ENCODE measurements at regions not wholly inside any gene's neighbourhood (a gene's known extent, or its start where the extent isn't known, plus 50 kb on each side); places are given as distances from the start of the nearest gene placed in this dataset.
A peak's percentile ranks its signal among the peaks of the same experiment; 100 is the strongest.

DNA sequence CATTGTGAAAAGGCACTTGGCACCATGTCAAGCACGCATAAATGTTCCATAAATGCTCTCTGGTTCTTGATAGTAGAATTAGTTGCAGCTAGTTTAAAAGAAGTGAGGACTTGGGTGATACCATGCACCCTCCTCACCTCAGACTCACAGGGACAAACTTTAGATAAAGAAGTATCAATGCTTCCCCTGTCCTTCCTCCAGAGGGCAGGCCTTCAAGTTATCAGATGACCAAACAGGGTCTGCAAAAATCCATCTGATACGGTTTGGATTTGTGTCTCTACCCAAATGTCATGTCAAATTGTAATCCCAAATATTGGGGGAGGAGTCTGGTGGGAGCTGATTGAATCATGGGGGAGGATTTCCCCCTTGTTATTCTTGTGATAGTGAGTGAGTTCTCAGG lies 54.1 kb downstream of the C1QL2 start:
- no peaks in the 10 kb centered on the region for H3K4me1 ChIP-seq (ENCODE audit: insufficient read depth, low read length)
- no peak overlapping the region for H3K27ac ChIP-seq (ENCODE audit: low read depth, low read length)
- no peaks in the 10 kb centered on the region for H3K27me3 ChIP-seq (ENCODE audit: insufficient read depth, low read length)
- H3K36me3 ChIP-seq (ENCODE audit: insufficient read depth, low read length), result no peaks in the 10 kb centered on the region
- WGBS, result 62% methylated on average over 2 of the region's 2 CpGs
- H3K9me3 ChIP-seq (ENCODE audit: insufficient read depth, low read depth, low read length), result no peaks in the 10 kb centered on the region
- H3K9ac ChIP-seq (ENCODE audit: low read depth, low read length), result no peak overlapping the region
- no peak overlapping the region for H3K4me3 ChIP-seq (ENCODE audit: low read length)

- Histone ChIP-seq H3K27me3 (ENCODE audit: insufficient read depth, low read length) (no peaks in the 10 kb centered on the region), H3K27ac (ENCODE audit: low read depth, low read length) (no peak overlapping the region), H3K9me3 (ENCODE audit: insufficient read depth, low read depth, low read length) (no peaks in the 10 kb centered on the region), H3K4me3 (ENCODE audit: low read length) (no peak overlapping the region), H3K9ac (ENCODE audit: low read depth, low read length) (no peak overlapping the region), H3K36me3 (ENCODE audit: insufficient read depth, low read length) (no peaks in the 10 kb centered on the region), H3K4me1 (ENCODE audit: insufficient read depth, low read length) (no peaks in the 10 kb centered on the region)
These were observed 55.6 kb downstream of the C1QL2 start for GRCh38 chr2:119102964-119103363.

DNA sequence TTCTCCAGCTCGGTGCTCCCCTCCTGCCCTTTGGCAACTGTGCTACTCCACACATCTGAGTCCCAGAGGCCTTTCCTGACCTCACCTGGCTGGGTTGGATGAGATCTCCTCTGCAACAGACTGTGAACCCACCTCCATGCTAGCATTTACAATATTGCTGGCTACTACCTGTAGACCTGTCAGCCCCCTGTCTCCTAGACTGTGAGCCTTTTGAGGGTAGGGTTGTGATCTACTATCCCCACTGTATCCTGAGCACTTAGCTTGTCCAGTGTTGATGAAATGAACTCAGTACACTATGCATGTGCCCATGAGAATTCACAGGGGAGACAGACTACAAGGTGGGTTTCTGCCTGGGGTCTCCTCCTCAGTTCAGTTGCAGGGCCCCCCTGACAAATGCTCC lies 70.1 kb downstream of the C1QL2 start:
- H3K27me3 ChIP-seq (ENCODE audit: insufficient read depth, low read length), result no peaks in the 10 kb centered on the region
- H3K27ac ChIP-seq (ENCODE audit: low read depth, low read length), result no peak overlapping the region
- no peak overlapping the region for H3K4me3 ChIP-seq (ENCODE audit: low read length)
- H3K9me3 ChIP-seq (ENCODE audit: insufficient read depth, low read depth, low read length), result no peaks in the 10 kb centered on the region
- no peaks in the 10 kb centered on the region for H3K4me1 ChIP-seq (ENCODE audit: insufficient read depth, low read length)
- no peaks in the 10 kb centered on the region for H3K36me3 ChIP-seq (ENCODE audit: insufficient read depth, low read length)
- H3K9ac ChIP-seq (ENCODE audit: low read depth, low read length), result no peak overlapping the region
- 83% methylated on average over 1 of the region's 1 CpG for WGBS

GRCh38 chr2:119086327-119086726 lies 72.2 kb downstream of the C1QL2 start:
- Histone ChIP-seq H3K27me3 (ENCODE audit: insufficient read depth, low read length) (no peaks in the 10 kb centered on the region), H3K4me3 (ENCODE audit: low read length) (no peak overlapping the region), H3K9ac (ENCODE audit: low read depth, low read length) (no peak overlapping the region), H3K9me3 (ENCODE audit: insufficient read depth, low read depth, low read length) (no peaks in the 10 kb centered on the region), H3K27ac (ENCODE audit: low read depth, low read length) (no peak overlapping the region), H3K36me3 (ENCODE audit: insufficient read depth, low read length) (no peaks in the 10 kb centered on the region), H3K4me1 (ENCODE audit: insufficient read depth, low read length) (no peaks in the 10 kb centered on the region)
- WGBS, result 82% methylated on average over 8 of the region's 8 CpGs

- 88% methylated on average over 6 of the region's 6 CpGs for WGBS
- H3K36me3 ChIP-seq (ENCODE audit: insufficient read depth, low read length), result no peaks in the 10 kb centered on the region
- no peak overlapping the region for H3K27ac ChIP-seq (ENCODE audit: low read depth, low read length)
- no peak overlapping the region for H3K9ac ChIP-seq (ENCODE audit: low read depth, low read length)
- no peaks in the 10 kb centered on the region for H3K4me1 ChIP-seq (ENCODE audit: insufficient read depth, low read length)
- no peaks in the 10 kb centered on the region for H3K9me3 ChIP-seq (ENCODE audit: insufficient read depth, low read depth, low read length)
- no peaks in the 10 kb centered on the region for H3K27me3 ChIP-seq (ENCODE audit: insufficient read depth, low read length)
- H3K4me3 ChIP-seq (ENCODE audit: low read length), result no peak overlapping the region
These were observed 72.9 kb downstream of the C1QL2 start for GRCh38 chr2:119085613-119086012.

DNA sequence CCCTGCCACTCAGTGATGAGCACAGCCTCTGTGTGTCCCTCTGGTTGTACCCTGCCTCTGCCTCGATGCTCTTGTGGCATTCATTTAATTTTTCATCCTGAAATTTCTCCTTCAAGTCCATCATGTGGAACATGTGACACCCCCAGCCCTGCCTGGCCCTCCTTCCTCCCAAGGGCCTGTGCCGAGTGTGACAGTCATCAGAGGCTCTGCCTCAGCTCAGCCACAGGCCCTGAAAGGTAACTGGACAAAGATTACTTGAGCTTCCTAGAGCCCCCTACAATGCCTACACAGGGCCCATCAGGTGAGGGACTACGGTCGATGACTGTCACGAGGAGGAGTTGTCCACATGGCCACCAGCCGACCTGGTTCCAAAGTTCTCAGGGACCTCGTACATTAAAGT lies 75.1 kb downstream of the C1QL2 start:
- H3K4me1 ChIP-seq (ENCODE audit: insufficient read depth, low read length), result no peaks in the 10 kb centered on the region
- no peak overlapping the region for H3K4me3 ChIP-seq (ENCODE audit: low read length)
- no peaks in the 10 kb centered on the region for H3K27me3 ChIP-seq (ENCODE audit: insufficient read depth, low read length)
- no peak overlapping the region for H3K27ac ChIP-seq (ENCODE audit: low read depth, low read length)
- no peak overlapping the region for H3K9ac ChIP-seq (ENCODE audit: low read depth, low read length)
- no peaks in the 10 kb centered on the region for H3K9me3 ChIP-seq (ENCODE audit: insufficient read depth, low read depth, low read length)
- H3K36me3 ChIP-seq (ENCODE audit: insufficient read depth, low read length), result no peaks in the 10 kb centered on the region
- WGBS, result 95% methylated on average over 7 of the region's 7 CpGs

- whole genome bisulfite sequencing, result 90% methylated on average over 10 of the region's 10 CpGs
- no peak overlapping the region for H3K9ac ChIP-seq (ENCODE audit: low read depth, low read length)
- H3K36me3 ChIP-seq (ENCODE audit: insufficient read depth, low read length), result no peaks in the 10 kb centered on the region
- no peak overlapping the region for H3K27ac ChIP-seq (ENCODE audit: low read depth, low read length)
- no peaks in the 10 kb centered on the region for H3K4me1 ChIP-seq (ENCODE audit: insufficient read depth, low read length)
- H3K9me3 ChIP-seq (ENCODE audit: insufficient read depth, low read depth, low read length), result no peaks in the 10 kb centered on the region
- no peaks in the 10 kb centered on the region for H3K27me3 ChIP-seq (ENCODE audit: insufficient read depth, low read length)
- no peak overlapping the region for H3K4me3 ChIP-seq (ENCODE audit: low read length)
These were observed 75.6 kb downstream of the C1QL2 start for GRCh38 chr2:119082821-119083400.

DNA sequence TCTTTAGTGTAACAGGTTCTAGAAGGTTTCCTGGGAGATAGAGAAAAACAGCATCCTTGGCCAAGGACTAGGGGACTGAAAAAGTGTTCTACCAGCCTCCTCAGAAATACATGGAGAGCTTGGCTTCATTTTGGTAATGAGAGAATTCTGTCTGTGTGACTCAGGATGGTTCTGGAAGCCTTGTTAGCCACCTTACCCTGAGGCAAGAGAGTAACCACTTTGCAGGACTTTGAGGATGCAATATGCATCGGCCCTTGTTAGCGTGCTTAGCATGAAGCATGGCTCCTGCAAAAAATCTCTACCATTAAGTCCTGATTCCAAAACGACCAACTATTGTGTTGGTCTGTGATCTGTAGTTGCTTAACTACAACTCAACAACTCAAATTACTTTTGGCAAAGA lies 79.8 kb downstream of the C1QL2 start:
- H3K27me3 ChIP-seq (ENCODE audit: insufficient read depth, low read length), result no peaks in the 10 kb centered on the region
- H3K9ac ChIP-seq (ENCODE audit: low read depth, low read length), result no peak overlapping the region
- H3K9me3 ChIP-seq (ENCODE audit: insufficient read depth, low read depth, low read length), result no peaks in the 10 kb centered on the region
- no peak overlapping the region for H3K27ac ChIP-seq (ENCODE audit: low read depth, low read length)
- no peaks in the 10 kb centered on the region for H3K4me1 ChIP-seq (ENCODE audit: insufficient read depth, low read length)
- 79% methylated on average over 3 of the region's 3 CpGs for WGBS
- no peaks in the 10 kb centered on the region for H3K36me3 ChIP-seq (ENCODE audit: insufficient read depth, low read length)
- H3K4me3 ChIP-seq (ENCODE audit: low read length), result no peak overlapping the region

- Histone ChIP-seq H3K9ac (ENCODE audit: low read depth, low read length) (no peak overlapping the region), H3K9me3 (ENCODE audit: insufficient read depth, low read depth, low read length) (no peaks in the 10 kb centered on the region), H3K36me3 (ENCODE audit: insufficient read depth, low read length) (no peaks in the 10 kb centered on the region), H3K4me3 (ENCODE audit: low read length) (no peak overlapping the region), H3K27ac (ENCODE audit: low read depth, low read length) (no peak overlapping the region), H3K27me3 (ENCODE audit: insufficient read depth, low read length) (no peaks in the 10 kb centered on the region), H3K4me1 (ENCODE audit: insufficient read depth, low read length) (no peaks in the 10 kb centered on the region)
- WGBS, result 94% methylated on average over 8 of the region's 8 CpGs
These were observed 81.8 kb downstream of the C1QL2 start for GRCh38 chr2:119076713-119077112.

- no peaks in the 10 kb centered on the region for H3K27me3 ChIP-seq (ENCODE audit: insufficient read depth, low read length)
- 38% methylated on average over 3 of the region's 3 CpGs for WGBS
- no peak overlapping the region for H3K4me3 ChIP-seq (ENCODE audit: low read length)
- H3K9me3 ChIP-seq (ENCODE audit: insufficient read depth, low read depth, low read length), result no peaks in the 10 kb centered on the region
- no peaks in the 10 kb centered on the region for H3K36me3 ChIP-seq (ENCODE audit: insufficient read depth, low read length)
- H3K9ac ChIP-seq (ENCODE audit: low read depth, low read length), result no peak overlapping the region
- H3K27ac ChIP-seq (ENCODE audit: low read depth, low read length), result no peak overlapping the region
- H3K4me1 ChIP-seq (ENCODE audit: insufficient read depth, low read length), result peaks cover 24% of the 10 kb centered on the region
These were observed 85.3 kb downstream of the C1QL2 start for GRCh38 chr2:119073213-119073612.

DNA sequence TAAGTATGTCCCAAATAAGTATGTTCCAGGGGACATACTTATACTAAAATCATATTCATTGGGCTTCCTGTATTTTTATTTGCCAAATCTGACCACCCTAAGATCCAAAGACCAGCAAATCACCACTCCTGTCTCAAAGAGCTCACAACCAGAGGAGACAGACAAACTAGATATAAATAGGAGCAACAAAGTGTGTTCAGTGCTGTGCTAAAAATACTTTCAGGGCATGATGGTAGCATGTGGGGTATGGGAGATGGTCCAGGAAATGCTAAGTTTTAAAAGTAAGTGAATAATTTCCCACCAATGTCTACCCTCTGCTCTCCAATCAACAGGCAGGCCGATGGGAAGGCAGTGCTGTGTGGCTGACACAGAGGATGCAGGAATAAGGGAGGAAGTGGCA lies 87.1 kb downstream of the C1QL2 start:
- Histone ChIP-seq H3K4me1 (ENCODE audit: insufficient read depth, low read length) (peaks cover 26% of the 10 kb centered on the region), H3K9ac (ENCODE audit: low read depth, low read length) (no peak overlapping the region), H3K36me3 (ENCODE audit: insufficient read depth, low read length) (no peaks in the 10 kb centered on the region), H3K9me3 (ENCODE audit: insufficient read depth, low read depth, low read length) (no peaks in the 10 kb centered on the region), H3K4me3 (ENCODE audit: low read length) (no peak overlapping the region), H3K27ac (ENCODE audit: low read depth, low read length) (no peak overlapping the region), H3K27me3 (ENCODE audit: insufficient read depth, low read length) (no peaks in the 10 kb centered on the region)
- WGBS, result 100% methylated on average over 1 of the region's 1 CpG

DNA sequence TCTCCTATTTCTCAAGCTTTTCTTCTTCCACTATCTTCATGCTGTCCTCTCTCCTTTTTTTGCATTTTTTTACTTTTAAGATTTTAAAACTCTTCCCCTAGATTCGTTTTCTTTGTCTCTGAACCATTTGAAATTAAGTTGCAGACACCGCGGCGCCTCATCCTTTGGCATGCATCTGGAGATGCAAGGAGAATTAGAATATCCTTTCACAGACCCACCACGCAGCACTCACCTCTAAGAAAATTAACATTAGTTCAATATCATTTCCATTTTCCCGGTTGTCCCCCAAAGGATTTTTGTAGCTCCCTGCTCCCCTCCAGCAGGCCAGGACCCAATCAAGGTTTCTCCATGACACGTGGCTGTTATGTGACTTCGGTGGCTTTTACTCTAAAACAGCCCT lies 88.8 kb downstream of the C1QL2 start:
- H3K9ac ChIP-seq (ENCODE audit: low read depth, low read length), result no peak overlapping the region
- H3K27me3 ChIP-seq (ENCODE audit: insufficient read depth, low read length), result no peaks in the 10 kb centered on the region
- 45% methylated on average over 8 of the region's 8 CpGs for WGBS

More for the DNA sequence above, 88.8 kb downstream of the C1QL2 start:
- H3K9me3 ChIP-seq (ENCODE audit: insufficient read depth, low read depth, low read length), result no peaks in the 10 kb centered on the region
- H3K4me3 ChIP-seq (ENCODE audit: low read length), result no peak overlapping the region
- H3K36me3 ChIP-seq (ENCODE audit: insufficient read depth, low read length), result no peaks in the 10 kb centered on the region
- peaks cover 26% of the 10 kb centered on the region for H3K4me1 ChIP-seq (ENCODE audit: insufficient read depth, low read length)
- H3K27ac ChIP-seq (ENCODE audit: low read depth, low read length), result peak overlapping the region; percentile 75; the same call in 1 of the 2 replicates
